ENCODE measurements at regions not wholly inside any gene's neighbourhood (a gene's known extent, or its start where the extent isn't known, plus 50 kb on each side); places are given as distances from the start of the nearest gene placed in this dataset.

DNA sequence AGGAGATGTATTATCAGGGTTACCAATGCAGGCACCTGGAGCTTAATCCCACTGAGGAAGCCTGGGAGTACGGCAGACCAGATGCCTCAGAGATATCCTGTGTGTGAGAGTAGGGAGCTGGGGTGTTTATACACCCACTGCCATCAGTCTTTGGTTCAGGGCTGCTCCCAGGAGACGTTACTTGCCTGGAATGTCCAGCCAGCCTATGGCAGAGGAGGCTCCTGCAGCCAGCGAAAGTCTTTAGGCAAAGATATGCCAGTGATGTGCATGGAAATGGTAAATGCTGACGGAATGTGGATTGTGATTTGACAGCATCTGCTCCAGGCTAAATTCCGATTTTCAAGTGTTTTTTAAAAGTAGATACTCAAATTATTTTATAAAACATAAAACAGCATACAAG lies 282.0 kb downstream of the BTBD3 start:
- no peak for TF ChIP-seq GATA2 (IDR thresholded peaks at IDR 0.05; ENCODE audit: low read depth, low read length)
- TF ChIP-seq GATA3 (IDR thresholded peaks at IDR 0.05; ENCODE audit: low read depth, low read length), result no peak

Data from SH-SY5Y (cell line).